ENCODE measurements at regions not wholly inside any gene's neighbourhood (a gene's known extent, or its start where the extent isn't known, plus 50 kb on each side); places are given as distances from the start of the nearest gene placed in this dataset.

DNA sequence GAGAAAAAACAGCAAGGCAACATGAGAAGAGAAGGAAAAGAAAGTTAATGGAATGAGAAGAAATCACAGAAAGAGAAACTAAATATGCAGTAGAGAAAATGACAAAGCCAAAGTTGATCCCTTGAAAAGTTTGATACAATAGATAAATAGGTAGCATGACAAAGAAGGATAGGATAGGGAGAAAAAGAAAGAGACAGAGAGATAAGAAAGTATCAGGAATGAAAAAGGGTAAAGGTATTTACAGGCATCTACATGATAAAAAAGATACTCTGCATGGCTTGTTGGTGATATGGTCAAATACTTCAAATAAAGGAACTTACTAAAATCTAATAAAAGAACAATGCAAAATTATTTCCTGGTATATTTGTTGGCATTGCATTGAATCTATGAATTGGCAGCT is 185.5 kb upstream of the TECRL start:
- H3K27ac ChIP-seq = no peak overlapping the region
- no peak for TF ChIP-seq ZFX (IDR thresholded peaks at IDR 0.05; ENCODE audit: borderline replicate concordance)
- TF ChIP-seq, protein P1, sequence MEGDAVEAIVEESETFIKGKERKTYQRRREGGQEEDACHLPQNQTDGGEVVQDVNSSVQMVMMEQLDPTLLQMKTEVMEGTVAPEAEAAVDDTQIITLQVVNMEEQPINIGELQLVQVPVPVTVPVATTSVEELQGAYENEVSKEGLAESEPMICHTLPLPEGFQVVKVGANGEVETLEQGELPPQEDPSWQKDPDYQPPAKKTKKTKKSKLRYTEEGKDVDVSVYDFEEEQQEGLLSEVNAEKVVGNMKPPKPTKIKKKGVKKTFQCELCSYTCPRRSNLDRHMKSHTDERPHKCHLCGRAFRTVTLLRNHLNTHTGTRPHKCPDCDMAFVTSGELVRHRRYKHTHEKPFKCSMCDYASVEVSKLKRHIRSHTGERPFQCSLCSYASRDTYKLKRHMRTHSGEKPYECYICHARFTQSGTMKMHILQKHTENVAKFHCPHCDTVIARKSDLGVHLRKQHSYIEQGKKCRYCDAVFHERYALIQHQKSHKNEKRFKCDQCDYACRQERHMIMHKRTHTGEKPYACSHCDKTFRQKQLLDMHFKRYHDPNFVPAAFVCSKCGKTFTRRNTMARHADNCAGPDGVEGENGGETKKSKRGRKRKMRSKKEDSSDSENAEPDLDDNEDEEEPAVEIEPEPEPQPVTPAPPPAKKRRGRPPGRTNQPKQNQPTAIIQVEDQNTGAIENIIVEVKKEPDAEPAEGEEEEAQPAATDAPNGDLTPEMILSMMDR (IDR thresholded peaks at IDR 0.05) = no peak

DNA sequence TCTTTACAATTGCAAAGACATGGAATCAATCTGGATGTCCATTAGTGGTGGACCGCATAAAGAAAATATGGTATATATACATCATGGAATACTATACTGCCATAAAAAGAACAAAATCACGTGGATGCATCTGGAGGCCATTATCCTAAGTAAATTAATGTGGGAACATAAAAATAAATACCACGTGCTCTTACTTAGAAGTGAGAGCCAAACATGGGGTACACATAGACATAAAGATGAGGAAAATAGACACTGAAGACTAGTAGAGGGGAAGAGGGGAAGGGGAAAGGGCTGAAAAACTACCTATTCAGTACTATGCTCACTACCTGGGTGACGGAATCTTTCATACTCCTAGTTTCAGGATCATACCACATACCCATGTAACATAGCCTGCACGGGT is 179.3 kb upstream of the TECRL start:
- TF ChIP-seq, protein P1 (IDR thresholded peaks at IDR 0.05) = no peak
- no peak for TF ChIP-seq ZFX (IDR thresholded peaks at IDR 0.05; ENCODE audit: borderline replicate concordance)
- H3K27ac ChIP-seq = no peak overlapping the region

DNA sequence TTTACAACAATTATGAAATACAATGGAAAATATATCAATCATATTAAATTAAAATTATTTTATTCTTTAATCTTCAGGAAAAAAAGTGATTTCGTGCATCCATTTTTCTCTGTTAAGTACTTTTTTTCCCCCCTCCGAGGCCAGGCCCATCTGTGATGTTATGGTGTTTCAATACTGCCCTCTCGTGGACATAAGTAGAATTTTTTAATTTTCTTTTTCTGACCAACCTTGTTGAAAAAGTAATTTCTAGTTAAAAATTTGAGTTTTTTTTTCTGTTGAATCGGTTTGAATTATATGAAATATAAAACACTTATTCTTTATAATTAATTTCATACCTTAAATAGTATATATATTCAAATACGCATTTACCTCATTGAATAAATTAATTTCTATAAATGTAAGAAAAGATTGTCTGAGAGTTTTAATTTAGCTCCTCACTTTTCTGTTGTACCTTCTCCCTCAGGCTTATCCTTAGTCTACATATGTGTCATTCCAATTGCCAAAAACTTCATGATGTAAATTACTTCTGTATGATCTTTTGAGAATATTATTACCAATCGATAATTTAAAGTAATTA is 175.8 kb upstream of the TECRL start:
- TF ChIP-seq ZFX (IDR thresholded peaks at IDR 0.05; ENCODE audit: borderline replicate concordance) = no peak
- TF ChIP-seq, protein P1 (IDR thresholded peaks at IDR 0.05) = peak; percentile 76
- no peak overlapping the region for H3K27ac ChIP-seq

DNA sequence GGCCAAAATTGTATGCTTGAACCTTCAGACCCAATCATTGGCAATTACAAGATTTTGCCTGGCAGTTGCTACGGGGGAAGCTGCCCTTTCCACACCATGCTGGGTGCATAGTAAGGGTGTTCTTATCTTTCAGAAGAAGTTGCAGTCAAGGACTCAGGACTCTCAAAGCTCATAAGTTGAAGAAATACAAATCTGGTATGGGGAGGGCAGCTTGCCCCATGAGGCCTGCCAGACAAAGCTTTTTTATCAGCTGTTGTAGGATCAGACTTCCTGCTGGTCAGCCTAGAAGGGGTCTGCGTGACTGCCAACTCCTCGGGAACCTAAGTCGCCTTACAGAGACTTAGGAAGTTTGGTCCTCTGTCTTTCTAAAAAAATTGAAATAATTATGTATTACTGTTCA is 174.9 kb upstream of the TECRL start:
- TF ChIP-seq ZFX (IDR thresholded peaks at IDR 0.05; ENCODE audit: borderline replicate concordance) = no peak
- TF ChIP-seq, protein P1 (IDR thresholded peaks at IDR 0.05) = no peak
- H3K27ac ChIP-seq = no peak overlapping the region

DNA sequence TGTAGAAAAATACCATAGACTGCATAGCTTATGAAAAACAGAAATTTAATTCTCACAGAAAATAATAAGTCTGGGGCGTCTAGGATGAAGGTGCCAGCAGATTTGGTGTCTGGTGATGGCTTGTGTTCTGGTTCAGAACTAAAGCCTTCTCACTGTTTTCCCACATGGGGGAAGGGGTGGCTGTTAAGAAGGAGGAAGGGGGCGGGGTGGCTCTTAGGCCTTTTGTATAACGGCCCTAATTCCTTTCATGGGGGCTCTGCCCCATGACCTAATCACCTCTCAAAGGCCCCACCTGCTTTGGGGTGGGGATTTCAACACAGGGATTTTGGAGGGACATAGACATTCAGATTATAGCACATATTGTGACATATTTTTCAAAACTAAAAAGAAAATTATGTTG is 173.2 kb upstream of the TECRL start:
- TF ChIP-seq, protein P1 (IDR thresholded peaks at IDR 0.05) = no peak
- TF ChIP-seq ZFX (IDR thresholded peaks at IDR 0.05; ENCODE audit: borderline replicate concordance) = no peak
- H3K27ac ChIP-seq = no peak overlapping the region

DNA sequence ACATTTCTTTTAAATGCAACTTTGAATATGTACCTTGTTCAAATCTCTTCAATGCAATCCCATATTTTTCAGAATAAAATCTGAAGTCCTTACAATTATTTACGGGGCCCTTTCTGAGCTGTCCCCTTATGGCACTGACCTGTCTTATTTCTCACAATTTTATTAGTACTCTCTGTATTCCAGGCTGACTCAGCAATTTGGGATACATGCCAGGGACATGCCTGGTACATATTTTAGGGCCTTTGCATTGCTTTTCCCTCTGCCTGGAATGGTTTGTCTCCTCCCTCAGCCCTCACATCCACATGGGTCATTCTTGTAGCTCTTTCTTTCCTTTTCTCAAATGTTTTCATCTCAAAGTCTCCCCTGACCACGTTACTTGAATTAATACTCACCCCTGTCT is 172.2 kb upstream of the TECRL start:
- no peak for TF ChIP-seq ZFX (IDR thresholded peaks at IDR 0.05; ENCODE audit: borderline replicate concordance)
- TF ChIP-seq, protein P1 (IDR thresholded peaks at IDR 0.05) = no peak
- H3K27ac ChIP-seq = no peak overlapping the region

DNA sequence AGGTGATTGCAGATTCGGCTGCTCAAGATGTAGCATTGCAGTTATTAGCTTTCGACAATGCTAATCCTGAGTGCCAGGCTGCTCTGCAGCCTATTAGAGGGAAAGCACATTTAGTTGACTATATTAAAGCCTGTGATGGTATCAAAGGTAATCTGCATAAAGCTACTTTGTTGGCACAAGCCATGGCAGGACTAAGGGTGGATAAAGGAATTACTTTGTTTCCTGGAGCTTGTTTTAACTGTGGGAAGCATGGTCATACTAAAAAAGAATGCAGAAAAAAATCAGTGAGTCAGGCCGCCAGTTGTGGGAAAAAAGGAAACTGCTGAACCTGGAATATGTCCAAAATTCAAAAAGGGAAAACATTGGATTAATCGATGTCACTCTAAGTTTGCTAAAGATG is 154.9 kb upstream of the TECRL start:
- no peak overlapping the region for H3K27ac ChIP-seq
- no peak for TF ChIP-seq ZFX (IDR thresholded peaks at IDR 0.05; ENCODE audit: borderline replicate concordance)
- TF ChIP-seq, protein P1 (IDR thresholded peaks at IDR 0.05) = no peak

Data from 22Rv1 (cell line).